HepG2 (cell line): ENCODE measurements at regions not wholly inside any gene's neighbourhood (a gene's known extent, or its start where the extent isn't known, plus 50 kb on each side); places are given as distances from the start of the nearest gene placed in this dataset.

ENCODE experiments used
- ATAC-seq: fragments of 200-7000 bp; cut with Tn5 transposase; 3 replicates; pipeline ENCODE4 v1.9.1; 2020; ENCODE audit warnings: mild to moderate bottlenecking, moderate library complexity
- BruUV-seq: library from RNA; stranded (reverse); fragments of 400-500 nt; replicated peaks from 2 replicates; lab custom pipeline; 2021; lab: Mats Ljungman, UMichigan
- CTCF ChIA-PET: fragments of 300-600 bp; formaldehyde crosslinking; extraction: SDS; loops from one replicate; lab custom pipeline; 2021; ENCODE audit warnings: low total read pairs, inconsistent platforms, low intra/inter-chr PET ratio; lab: Yijun Ruan, JAX
- POLR2A ChIA-PET: fragments of 350-600 bp; sonication (Branson Sonifier 250); formaldehyde crosslinking; loops from one replicate; lab custom pipeline; 2020; ENCODE audit warnings: antibody characterized with exemption, inconsistent platforms; lab: Yijun Ruan, JAX
- DNase-seq: peaks from one replicate; pipeline ENCODE4 v3.0.0-alpha.2; 2015; ENCODE audit warnings: low spot score
- FAIRE-seq: peaks from 3 replicates; lab custom pipeline; 2011; peaks lifted over from hg19 to GRCh38; lab: Jason Lieb, UNC
- H2AFZ ChIP-seq: one replicate; pipeline ENCODE4 v1.6.1; 2011; ENCODE audit warnings: low read length, inconsistent platforms
- H3K27ac ChIP-seq: fragments of 300-600 bp; 3 replicates; pipeline ENCODE4 v1.8.0; 2011; ENCODE audit warnings: mixed run types, mild to moderate bottlenecking, mixed read lengths, low read length, inconsistent platforms; ENCODE audit not compliant: insufficient read depth; ENCODE audit errors: extremely low read length
- H3K27me3 ChIP-seq, 2 experiments: fragments of 200-600 bp in 1 of 2; 2 replicates in 1 of 2; 3 replicates in 1 of 2; pipeline versions ENCODE4 v1.6.0 to v1.8.0; 2011; ENCODE audit warnings: low read length in 2 of 2, mild to moderate bottlenecking in 2 of 2, moderate library complexity in 2 of 2, inconsistent platforms in 1 of 2; ENCODE audit not compliant: insufficient read depth in 2 of 2, control insufficient read depth in 1 of 2
- H3K36me3 ChIP-seq, 2 experiments: fragments of 200-600 bp in 1 of 2; replicated peaks in 1 of 2; 2 replicates in 1 of 2; 3 replicates in 1 of 2; pipeline versions ENCODE4 v1.5.1 to v1.8.0; 2011; ENCODE audit warnings: low read length in 2 of 2, inconsistent platforms in 1 of 2; ENCODE audit not compliant: insufficient read depth in 2 of 2, control insufficient read depth in 1 of 2
- H3K4me1 ChIP-seq: 2 replicates; pipeline ENCODE4 v1.5.1; 2012; ENCODE audit warnings: low read length, inconsistent platforms; ENCODE audit not compliant: insufficient read depth
- H3K4me2 ChIP-seq: 2 replicates; pipeline ENCODE4 v1.6.0; 2011; ENCODE audit warnings: low read depth, low read length, inconsistent platforms
- H3K4me3 ChIP-seq, 3 experiments: fragments of 200-600 bp in 1 of 3; sonication (generic), shearing (Covaris generic) in 1 of 3; replicated peaks in 1 of 3; 2 replicates each; pipeline ENCODE4 v1.5.1; 2011 to 2016; ENCODE audit warnings: low read length in 3 of 3, inconsistent platforms in 2 of 3, low read depth in 2 of 3, mild to moderate bottlenecking in 2 of 3, control low read depth in 1 of 3, mixed read lengths in 1 of 3; ENCODE audit not compliant: insufficient read depth in 1 of 3
- H3K79me2 ChIP-seq: one replicate; pipeline ENCODE4 v1.6.1; 2011; ENCODE audit warnings: low read length, inconsistent platforms; ENCODE audit not compliant: insufficient read depth
- H3K9ac ChIP-seq: 2 replicates; pipeline ENCODE4 v1.6.0; 2011; ENCODE audit warnings: mild to moderate bottlenecking, low read depth, low read length, inconsistent platforms; ENCODE audit not compliant: insufficient read depth
- H3K9me3 ChIP-seq: 2 replicates; pipeline ENCODE4 v1.5.1; 2012; ENCODE audit warnings: mild to moderate bottlenecking, low read length
- H4K20me1 ChIP-seq: 2 replicates; pipeline ENCODE4 v1.6.0; 2011; ENCODE audit warnings: inconsistent platforms, mild to moderate bottlenecking, low read length, moderate library complexity; ENCODE audit not compliant: insufficient read depth
- ELF3 ChIP-seq: IDR thresholded peaks from 2 replicates; pipeline ENCODE4 v1.6.1; 2016; ENCODE audit warnings: missing genetic modification reagents, missing compliant biosample characterization
- GABPB1 ChIP-seq: IDR thresholded peaks from 2 replicates; pipeline ENCODE4 v1.6.1; 2016; ENCODE audit warnings: mild to moderate bottlenecking, missing genetic modification reagents, moderate library complexity, missing compliant biosample characterization
- ISL2 ChIP-seq: sonication (generic); formaldehyde crosslinking; IDR thresholded peaks from 2 replicates; pipeline ENCODE4 v1.5.0; 2020; ENCODE audit warnings: missing genetic modification reagents
- JUNB ChIP-seq: sonication (generic); formaldehyde crosslinking; IDR thresholded peaks from 2 replicates; pipeline ENCODE4 v1.8.0; 2022; ENCODE audit warnings: missing genetic modification reagents, mild to moderate bottlenecking, borderline replicate concordance
- MATR3 ChIP-seq: sonication (generic); formaldehyde crosslinking; IDR thresholded peaks from 2 replicates; pipeline ENCODE4 v1.4.0; 2020; ENCODE audit warnings: missing genetic modification reagents
- NFYB ChIP-seq: sonication (generic); formaldehyde crosslinking; IDR thresholded peaks from 2 replicates; pipeline ENCODE4 v1.4.0; 2020; ENCODE audit warnings: missing genetic modification reagents
- SMAD3 ChIP-seq: sonication (generic); formaldehyde crosslinking; IDR thresholded peaks from 2 replicates; pipeline ENCODE4 v1.4.0; 2020; ENCODE audit warnings: missing genetic modification reagents
- ZNF260 ChIP-seq: sonication (generic); formaldehyde crosslinking; IDR thresholded peaks from 2 replicates; pipeline ENCODE4 v1.4.0; 2020; ENCODE audit warnings: missing genetic modification reagents, low read depth, mild to moderate bottlenecking, borderline replicate concordance
- ZNF44 ChIP-seq: sonication (generic); formaldehyde crosslinking; IDR thresholded peaks from 2 replicates; pipeline ENCODE4 v1.5.1; 2020; ENCODE audit warnings: mild to moderate bottlenecking, missing genetic modification reagents
- ZNF883 ChIP-seq: sonication (generic); formaldehyde crosslinking; IDR thresholded peaks from 2 replicates; pipeline ENCODE4 v1.5.1; 2020; ENCODE audit warnings: mild to moderate bottlenecking, missing genetic modification reagents; ENCODE audit errors: not compliant biosample characterization
- WGBS: methylation state at CpG from one replicate; pipeline ENCODE4 v1.1.6; 2017; ENCODE audit warnings: low lambda C conversion rate; 5-methylcytosine and 5-hydroxymethylcytosine counted together
- in situ Hi-C: cut with HindIII; loops from 2 replicates; pipeline ENCODE4 v1.10.0; 2017; ENCODE audit warnings: low pct_unique_long_range_greater_than_20kb; ENCODE audit not compliant: extremely low pct_ligation_motif_present
- intact Hi-C: fragments of 100-400 bp; cut with micrococcal nuclease; formaldehyde crosslinking; loops from one replicate; pipeline ENCODE4 v1.10.0; 2022; ENCODE audit not compliant: unreplicated experiment
- TF ChIP-seq, protein P1 (sequence below): sonication (generic); formaldehyde crosslinking; IDR thresholded peaks from 2 replicates; pipeline ENCODE4 v1.4.0; 2020; ENCODE audit warnings: missing genetic modification reagents, borderline replicate concordance
- TF ChIP-seq, protein P2 (sequence below): sonication (generic); formaldehyde crosslinking; IDR thresholded peaks from 2 replicates; pipeline ENCODE4 v1.5.0; 2020; ENCODE audit warnings: missing genetic modification reagents
- TF ChIP-seq, protein P3 (sequence below): IDR thresholded peaks from 2 replicates; pipeline ENCODE4 v1.6.1; 2016; ENCODE audit warnings: mild to moderate bottlenecking
- TF ChIP-seq, protein P4 (sequence below): IDR thresholded peaks from 2 replicates; pipeline ENCODE4 v1.6.1; 2016; ENCODE audit warnings: low read depth, control low read depth
- TF ChIP-seq, protein P5 (sequence below): sonication (generic); formaldehyde crosslinking; IDR thresholded peaks from 2 replicates; pipeline ENCODE4 v1.4.0; 2020; ENCODE audit warnings: missing genetic modification reagents; ENCODE audit errors: not compliant biosample characterization
- TF ChIP-seq, protein P6 (sequence below): sonication (generic); formaldehyde crosslinking; IDR thresholded peaks from 2 replicates; pipeline ENCODE4 v1.8.0; 2022; ENCODE audit warnings: missing genetic modification reagents, low read depth, mild to moderate bottlenecking, borderline replicate concordance

DNA sequence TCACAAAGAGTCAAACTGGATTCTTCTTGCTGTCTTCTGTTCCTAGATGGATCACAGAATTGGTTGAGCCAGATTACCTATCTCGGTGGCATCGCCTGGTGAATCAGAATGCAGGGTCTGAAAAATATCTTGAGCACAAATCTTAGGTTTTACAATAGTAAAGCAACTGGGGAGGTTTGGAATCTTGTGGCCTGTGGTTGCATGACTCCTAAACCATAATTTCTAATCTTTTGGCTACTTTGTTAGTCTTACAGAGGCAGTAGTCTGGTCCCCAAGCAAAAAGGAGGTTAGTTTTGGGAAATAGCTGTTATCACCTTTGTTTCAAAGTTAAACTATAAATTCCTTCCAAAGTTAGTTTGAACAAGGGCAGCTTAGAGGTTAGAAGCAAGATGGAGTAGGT lies 1488.5 kb upstream of the FLRT2 start:
- intact Hi-C loops: no loop called here
- TF ChIP-seq ZNF883 (CRISPR knock-in tag): no peak
- TF ChIP-seq, protein P1, sequence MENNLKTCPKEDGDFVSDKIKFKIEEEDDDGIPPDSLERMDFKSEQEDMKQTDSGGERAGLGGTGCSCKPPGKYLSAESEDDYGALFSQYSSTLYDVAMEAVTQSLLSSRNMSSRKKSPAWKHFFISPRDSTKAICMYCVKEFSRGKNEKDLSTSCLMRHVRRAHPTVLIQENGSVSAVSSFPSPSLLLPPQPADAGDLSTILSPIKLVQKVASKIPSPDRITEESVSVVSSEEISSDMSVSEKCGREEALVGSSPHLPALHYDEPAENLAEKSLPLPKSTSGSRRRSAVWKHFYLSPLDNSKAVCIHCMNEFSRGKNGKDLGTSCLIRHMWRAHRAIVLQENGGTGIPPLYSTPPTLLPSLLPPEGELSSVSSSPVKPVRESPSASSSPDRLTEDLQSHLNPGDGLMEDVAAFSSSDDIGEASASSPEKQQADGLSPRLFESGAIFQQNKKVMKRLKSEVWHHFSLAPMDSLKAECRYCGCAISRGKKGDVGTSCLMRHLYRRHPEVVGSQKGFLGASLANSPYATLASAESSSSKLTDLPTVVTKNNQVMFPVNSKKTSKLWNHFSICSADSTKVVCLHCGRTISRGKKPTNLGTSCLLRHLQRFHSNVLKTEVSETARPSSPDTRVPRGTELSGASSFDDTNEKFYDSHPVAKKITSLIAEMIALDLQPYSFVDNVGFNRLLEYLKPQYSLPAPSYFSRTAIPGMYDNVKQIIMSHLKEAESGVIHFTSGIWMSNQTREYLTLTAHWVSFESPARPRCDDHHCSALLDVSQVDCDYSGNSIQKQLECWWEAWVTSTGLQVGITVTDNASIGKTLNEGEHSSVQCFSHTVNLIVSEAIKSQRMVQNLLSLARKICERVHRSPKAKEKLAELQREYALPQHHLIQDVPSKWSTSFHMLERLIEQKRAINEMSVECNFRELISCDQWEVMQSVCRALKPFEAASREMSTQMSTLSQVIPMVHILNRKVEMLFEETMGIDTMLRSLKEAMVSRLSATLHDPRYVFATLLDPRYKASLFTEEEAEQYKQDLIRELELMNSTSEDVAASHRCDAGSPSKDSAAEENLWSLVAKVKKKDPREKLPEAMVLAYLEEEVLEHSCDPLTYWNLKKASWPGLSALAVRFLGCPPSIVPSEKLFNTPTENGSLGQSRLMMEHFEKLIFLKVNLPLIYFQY (CRISPR knock-in tag): no peak
- TF ChIP-seq, protein P2, sequence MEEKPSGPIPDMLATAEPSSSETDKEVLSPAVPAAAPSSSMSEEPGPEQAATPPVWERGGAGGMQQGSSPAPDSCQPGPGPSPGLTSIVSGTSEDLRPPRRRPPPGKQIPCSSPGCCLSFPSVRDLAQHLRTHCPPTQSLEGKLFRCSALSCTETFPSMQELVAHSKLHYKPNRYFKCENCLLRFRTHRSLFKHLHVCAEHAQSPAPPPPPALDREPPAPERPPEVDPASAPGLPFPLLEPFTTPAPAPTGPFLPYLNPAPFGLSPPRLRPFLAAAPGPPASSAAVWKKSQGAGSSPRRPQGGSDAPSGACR (CRISPR knock-in tag): no peak
- no peak for TF ChIP-seq ISL2 (CRISPR knock-in tag)
- TF ChIP-seq ZNF44: no peak
- no peak for TF ChIP-seq SMAD3 (CRISPR knock-in tag)
- TF ChIP-seq, protein P3, sequence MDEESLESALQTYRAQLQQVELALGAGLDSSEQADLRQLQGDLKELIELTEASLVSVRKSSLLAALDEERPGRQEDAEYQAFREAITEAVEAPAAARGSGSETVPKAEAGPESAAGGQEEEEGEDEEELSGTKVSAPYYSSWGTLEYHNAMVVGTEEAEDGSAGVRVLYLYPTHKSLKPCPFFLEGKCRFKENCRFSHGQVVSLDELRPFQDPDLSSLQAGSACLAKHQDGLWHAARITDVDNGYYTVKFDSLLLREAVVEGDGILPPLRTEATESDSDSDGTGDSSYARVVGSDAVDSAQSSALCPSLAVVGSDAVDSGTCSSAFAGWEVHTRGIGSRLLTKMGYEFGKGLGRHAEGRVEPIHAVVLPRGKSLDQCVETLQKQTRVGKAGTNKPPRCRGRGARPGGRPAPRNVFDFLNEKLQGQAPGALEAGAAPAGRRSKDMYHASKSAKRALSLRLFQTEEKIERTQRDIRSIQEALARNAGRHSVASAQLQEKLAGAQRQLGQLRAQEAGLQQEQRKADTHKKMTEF (CRISPR knock-in tag): no peak
- TF ChIP-seq, protein P4, sequence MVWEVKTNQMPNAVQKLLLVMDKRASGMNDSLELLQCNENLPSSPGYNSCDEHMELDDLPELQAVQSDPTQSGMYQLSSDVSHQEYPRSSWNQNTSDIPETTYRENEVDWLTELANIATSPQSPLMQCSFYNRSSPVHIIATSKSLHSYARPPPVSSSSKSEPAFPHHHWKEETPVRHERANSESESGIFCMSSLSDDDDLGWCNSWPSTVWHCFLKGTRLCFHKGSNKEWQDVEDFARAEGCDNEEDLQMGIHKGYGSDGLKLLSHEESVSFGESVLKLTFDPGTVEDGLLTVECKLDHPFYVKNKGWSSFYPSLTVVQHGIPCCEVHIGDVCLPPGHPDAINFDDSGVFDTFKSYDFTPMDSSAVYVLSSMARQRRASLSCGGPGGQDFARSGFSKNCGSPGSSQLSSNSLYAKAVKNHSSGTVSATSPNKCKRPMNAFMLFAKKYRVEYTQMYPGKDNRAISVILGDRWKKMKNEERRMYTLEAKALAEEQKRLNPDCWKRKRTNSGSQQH (CRISPR knock-in tag): no peak
- TF ChIP-seq, protein P5, sequence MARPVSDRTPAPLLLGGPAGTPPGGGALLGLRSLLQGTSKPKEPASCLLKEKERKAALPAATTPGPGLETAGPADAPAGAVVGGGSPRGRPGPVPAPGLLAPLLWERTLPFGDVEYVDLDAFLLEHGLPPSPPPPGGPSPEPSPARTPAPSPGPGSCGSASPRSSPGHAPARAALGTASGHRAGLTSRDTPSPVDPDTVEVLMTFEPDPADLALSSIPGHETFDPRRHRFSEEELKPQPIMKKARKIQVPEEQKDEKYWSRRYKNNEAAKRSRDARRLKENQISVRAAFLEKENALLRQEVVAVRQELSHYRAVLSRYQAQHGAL: no peak
- TF ChIP-seq, protein P6, sequence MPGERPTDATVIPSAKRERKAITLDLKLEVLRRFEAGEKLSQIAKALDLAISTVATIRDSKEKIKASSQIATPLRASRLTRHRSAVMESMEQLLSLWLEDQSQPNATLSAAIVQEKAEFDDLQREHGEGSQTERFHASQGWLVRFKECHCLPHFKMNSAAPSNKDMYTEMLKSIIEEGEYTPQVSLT (CRISPR knock-in tag): no peak
- no peak for TF ChIP-seq NFYB
- no peak for TF ChIP-seq ELF3 (CRISPR knock-in tag)
- no peak for TF ChIP-seq GABPB1
- TF ChIP-seq JUNB (CRISPR knock-in tag): no peak
- no peak for TF ChIP-seq ZNF260 (CRISPR knock-in tag)
- TF ChIP-seq MATR3 (CRISPR knock-in tag): no peak

More for the DNA sequence above, 1488.5 kb upstream of the FLRT2 start:
- 0% methylated on average over 2 of the region's 2 CpGs for whole genome bisulfite sequencing
- ChIA-PET POLR2A (no interaction called here), CTCF (no interaction called here)
- H3K4me2 ChIP-seq: no peak overlapping the region
- peaks cover 84% of the 10 kb centered on the region for H3K9me3 ChIP-seq
- no peaks in the 10 kb centered on the region for H3K36me3 ChIP-seq
- no peak overlapping the region for H3K27ac ChIP-seq
- H3K4me3 ChIP-seq: no peak overlapping the region
- no TSS peak for BruUV-seq
- no peak overlapping the region for H3K9ac ChIP-seq
- no peak for DNase-seq
- ATAC-seq: no peak
- no peaks in the 10 kb centered on the region for H4K20me1 ChIP-seq
- no peaks in the 10 kb centered on the region for H3K4me1 ChIP-seq
- no peaks in the 10 kb centered on the region for H3K27me3 ChIP-seq
- in situ Hi-C loops: no loop called here
- FAIRE-seq: no peak
- H2AFZ ChIP-seq: no peak overlapping the region
- H3K79me2 ChIP-seq: no peaks in the 10 kb centered on the region
